ENCODE measurements at regions not wholly inside any gene's neighbourhood (a gene's known extent, or its start where the extent isn't known, plus 50 kb on each side); places are given as distances from the start of the nearest gene placed in this dataset.

GRCh38 chr9:113756476-113757192, 119.5 kb upstream of the ZNF618 start:
- Histone ChIP-seq H3K4me1 (ENCODE audit: control insufficient read depth in 3 of 3, insufficient read depth in 3 of 3, low read length in 3 of 3) (no peaks in the 10 kb centered on the region), H3K4me3 (ENCODE audit: low read length in 3 of 3) (no peak overlapping the region), H3K9me3 (ENCODE audit: control insufficient read depth in 3 of 3, low read length in 3 of 3) (peaks cover 2 to 4% (median 2%) of the 10 kb centered on the region in 3 donors), H3K9ac (ENCODE audit: low read depth in 1 of 3, low read length in 3 of 3) (no peak overlapping the region), H3K36me3 (ENCODE audit: control insufficient read depth in 3 of 3, insufficient read depth in 3 of 3, low read length in 3 of 3) (no peaks in the 10 kb centered on the region), H3K27ac (ENCODE audit: low read depth, low read length) (no peak overlapping the region), H3K27me3 (ENCODE audit: control insufficient read depth in 3 of 3, insufficient read depth in 3 of 3, low read length in 3 of 3) (peaks cover 0 to 13% (median 7%) of the 10 kb centered on the region in 3 donors)

DNA sequence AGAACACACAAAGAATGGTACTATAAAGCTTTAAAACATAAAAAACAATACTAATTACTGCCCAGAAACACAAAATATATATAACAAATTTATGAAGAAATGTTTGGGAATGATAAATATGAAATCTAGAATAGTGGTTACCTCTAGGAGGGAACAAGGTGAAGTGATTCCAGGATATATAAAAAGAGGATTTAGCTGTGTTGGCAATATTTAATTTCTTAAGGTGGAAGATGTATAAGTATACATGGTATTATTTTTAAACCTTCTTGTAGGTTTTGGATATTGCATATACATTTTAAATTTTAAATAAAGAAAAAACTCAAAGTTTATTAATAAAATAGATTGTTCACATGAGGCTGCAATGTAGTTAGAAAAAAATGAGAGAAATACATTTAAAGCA, 112.7 kb upstream of the ZNF618 start:
- H3K36me3 ChIP-seq (ENCODE audit: control insufficient read depth in 3 of 3, insufficient read depth in 3 of 3, low read length in 3 of 3) = no peaks in the 10 kb centered on the region
- no peaks in the 10 kb centered on the region for H3K27me3 ChIP-seq (ENCODE audit: control insufficient read depth in 3 of 3, insufficient read depth in 3 of 3, low read length in 3 of 3)
- H3K9ac ChIP-seq (ENCODE audit: low read depth in 1 of 3, low read length in 3 of 3) = no peak overlapping the region
- no peak overlapping the region for H3K27ac ChIP-seq (ENCODE audit: low read depth, low read length)
- H3K4me3 ChIP-seq (ENCODE audit: low read length in 3 of 3) = no peak overlapping the region
- peaks cover 0 to 2% (median 0%) of the 10 kb centered on the region in 3 donors for H3K4me1 ChIP-seq (ENCODE audit: control insufficient read depth in 3 of 3, insufficient read depth in 3 of 3, low read length in 3 of 3)
- H3K9me3 ChIP-seq (ENCODE audit: control insufficient read depth in 3 of 3, low read length in 3 of 3) = peaks cover 2 to 4% (median 2%) of the 10 kb centered on the region in 3 donors

GRCh38 chr9:113764572-113764971, 111.5 kb upstream of the ZNF618 start:
- H3K36me3 ChIP-seq (ENCODE audit: control insufficient read depth in 3 of 3, insufficient read depth in 3 of 3, low read length in 3 of 3) = no peaks in the 10 kb centered on the region
- H3K9me3 ChIP-seq (ENCODE audit: control insufficient read depth in 3 of 3, low read length in 3 of 3) = peaks cover 0 to 2% (median 2%) of the 10 kb centered on the region in 3 donors
- no peaks in the 10 kb centered on the region for H3K27me3 ChIP-seq (ENCODE audit: control insufficient read depth in 3 of 3, insufficient read depth in 3 of 3, low read length in 3 of 3)
- H3K27ac ChIP-seq (ENCODE audit: low read depth, low read length) = no peak overlapping the region
- H3K4me1 ChIP-seq (ENCODE audit: control insufficient read depth in 3 of 3, insufficient read depth in 3 of 3, low read length in 3 of 3) = peaks cover 0 to 2% (median 0%) of the 10 kb centered on the region in 3 donors
- H3K9ac ChIP-seq (ENCODE audit: low read depth in 1 of 3, low read length in 3 of 3) = no peak overlapping the region
- H3K4me3 ChIP-seq (ENCODE audit: low read length in 3 of 3) = no peak overlapping the region

- H3K4me1 ChIP-seq (ENCODE audit: control insufficient read depth in 3 of 3, insufficient read depth in 3 of 3, low read length in 3 of 3) = peaks cover 2 to 7% (median 3%) of the 10 kb centered on the region in 3 donors
- H3K36me3 ChIP-seq (ENCODE audit: control insufficient read depth in 3 of 3, insufficient read depth in 3 of 3, low read length in 3 of 3) = no peaks in the 10 kb centered on the region
- H3K27me3 ChIP-seq (ENCODE audit: control insufficient read depth in 3 of 3, insufficient read depth in 3 of 3, low read length in 3 of 3) = peaks cover 0 to 2% (median 0%) of the 10 kb centered on the region in 3 donors
- no peaks in the 10 kb centered on the region for H3K9me3 ChIP-seq (ENCODE audit: control insufficient read depth in 3 of 3, low read length in 3 of 3)
- H3K27ac ChIP-seq (ENCODE audit: low read depth, low read length) = no peak overlapping the region
- no peak overlapping the region for H3K9ac ChIP-seq (ENCODE audit: low read depth in 1 of 3, low read length in 3 of 3)
- H3K4me3 ChIP-seq (ENCODE audit: low read length in 3 of 3) = no peak overlapping the region
These were observed 106.7 kb upstream of the ZNF618 start for GRCh38 chr9:113769412-113769811.

DNA sequence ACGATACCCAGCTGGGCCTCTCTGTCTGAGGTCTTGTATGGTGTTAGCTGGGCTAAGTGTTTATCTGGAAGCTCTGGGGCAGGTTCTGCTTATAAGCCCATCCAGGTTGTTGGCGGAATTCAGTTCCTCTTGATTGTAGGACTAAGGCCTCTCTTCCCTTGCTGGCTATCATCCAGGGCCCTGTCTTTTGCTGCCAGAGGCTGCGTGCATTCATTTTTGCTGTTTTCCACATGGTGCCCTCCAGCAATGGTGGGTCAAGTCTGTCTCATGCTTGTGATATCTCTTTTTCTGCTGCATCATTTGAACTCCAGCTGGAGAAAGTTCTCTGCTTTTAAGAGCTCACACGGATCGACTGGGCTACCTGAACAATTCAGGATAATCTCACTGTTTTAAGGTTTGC, 105.7 kb upstream of the ZNF618 start:
- no peak overlapping the region for H3K27ac ChIP-seq (ENCODE audit: low read depth, low read length)
- H3K9me3 ChIP-seq (ENCODE audit: control insufficient read depth in 3 of 3, low read length in 3 of 3) = peaks cover 0 to 5% (median 2%) of the 10 kb centered on the region in 3 donors
- H3K9ac ChIP-seq (ENCODE audit: low read depth in 1 of 3, low read length in 3 of 3) = no peak overlapping the region
- H3K4me1 ChIP-seq (ENCODE audit: control insufficient read depth in 3 of 3, insufficient read depth in 3 of 3, low read length in 3 of 3) = peaks cover 2 to 7% (median 3%) of the 10 kb centered on the region in 3 donors
- H3K4me3 ChIP-seq (ENCODE audit: low read length in 3 of 3) = no peak overlapping the region
- H3K27me3 ChIP-seq (ENCODE audit: control insufficient read depth in 3 of 3, insufficient read depth in 3 of 3, low read length in 3 of 3) = peaks cover 0 to 2% (median 0%) of the 10 kb centered on the region in 3 donors
- no peaks in the 10 kb centered on the region for H3K36me3 ChIP-seq (ENCODE audit: control insufficient read depth in 3 of 3, insufficient read depth in 3 of 3, low read length in 3 of 3)

- Histone ChIP-seq H3K36me3 (ENCODE audit: control insufficient read depth in 3 of 3, insufficient read depth in 3 of 3, low read length in 3 of 3) (no peaks in the 10 kb centered on the region), H3K4me1 (ENCODE audit: control insufficient read depth in 3 of 3, insufficient read depth in 3 of 3, low read length in 3 of 3) (peaks cover 2 to 5% (median 3%) of the 10 kb centered on the region in 3 donors), H3K4me3 (ENCODE audit: low read length in 3 of 3) (no peak overlapping the region), H3K27ac (ENCODE audit: low read depth, low read length) (no peak overlapping the region), H3K27me3 (ENCODE audit: control insufficient read depth in 3 of 3, insufficient read depth in 3 of 3, low read length in 3 of 3) (peaks cover 0 to 2% (median 0%) of the 10 kb centered on the region in 3 donors), H3K9ac (ENCODE audit: low read depth in 1 of 3, low read length in 3 of 3) (no peak overlapping the region), H3K9me3 (ENCODE audit: control insufficient read depth in 3 of 3, low read length in 3 of 3) (peaks cover 0 to 5% (median 4%) of the 10 kb centered on the region in 3 donors)
These were observed 104.9 kb upstream of the ZNF618 start for GRCh38 chr9:113771199-113771598.

DNA sequence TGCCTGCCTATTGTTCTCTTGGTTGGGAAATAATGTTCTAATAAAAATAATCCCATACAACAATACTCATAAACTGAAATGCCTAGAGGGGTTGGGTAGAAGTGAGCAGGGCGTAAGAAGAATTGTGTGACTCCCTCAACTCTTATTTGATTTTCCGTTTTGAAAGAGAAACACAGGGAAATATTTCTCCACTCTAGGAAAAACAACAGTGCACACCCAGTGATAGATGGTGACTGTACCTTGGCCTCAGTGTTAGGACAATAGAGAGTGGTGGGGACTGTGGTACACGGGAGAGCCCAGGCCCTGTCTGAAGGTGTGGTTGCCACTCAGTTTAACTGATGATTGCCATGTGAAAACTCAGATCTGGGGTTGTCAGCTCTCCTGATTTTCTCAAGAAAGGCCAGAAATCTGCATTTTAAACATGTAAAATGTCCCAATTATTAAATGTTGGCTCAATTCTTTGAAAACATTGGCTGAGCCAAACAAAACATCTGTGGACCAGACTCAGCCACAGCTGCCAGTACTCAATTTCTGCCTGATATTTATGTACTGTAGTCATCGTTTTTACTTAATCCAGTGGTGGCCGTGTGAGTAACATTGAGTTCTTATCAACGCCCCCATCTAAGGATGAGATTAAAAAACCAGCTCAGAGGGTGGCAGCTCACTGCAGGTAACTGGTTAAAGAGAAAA, 103.8 kb upstream of the ZNF618 start:
- Histone ChIP-seq H3K9me3 (ENCODE audit: control insufficient read depth in 3 of 3, low read length in 3 of 3) (peaks cover 0 to 5% (median 4%) of the 10 kb centered on the region in 3 donors), H3K4me1 (ENCODE audit: control insufficient read depth in 3 of 3, insufficient read depth in 3 of 3, low read length in 3 of 3) (peaks cover 2 to 5% (median 3%) of the 10 kb centered on the region in 3 donors), H3K4me3 (ENCODE audit: low read length in 3 of 3) (no peak overlapping the region), H3K9ac (ENCODE audit: low read depth in 1 of 3, low read length in 3 of 3) (no peak overlapping the region), H3K36me3 (ENCODE audit: control insufficient read depth in 3 of 3, insufficient read depth in 3 of 3, low read length in 3 of 3) (no peaks in the 10 kb centered on the region), H3K27ac (ENCODE audit: low read depth, low read length) (no peak overlapping the region), H3K27me3 (ENCODE audit: control insufficient read depth in 3 of 3, insufficient read depth in 3 of 3, low read length in 3 of 3) (peaks cover 0 to 2% (median 0%) of the 10 kb centered on the region in 3 donors)

DNA sequence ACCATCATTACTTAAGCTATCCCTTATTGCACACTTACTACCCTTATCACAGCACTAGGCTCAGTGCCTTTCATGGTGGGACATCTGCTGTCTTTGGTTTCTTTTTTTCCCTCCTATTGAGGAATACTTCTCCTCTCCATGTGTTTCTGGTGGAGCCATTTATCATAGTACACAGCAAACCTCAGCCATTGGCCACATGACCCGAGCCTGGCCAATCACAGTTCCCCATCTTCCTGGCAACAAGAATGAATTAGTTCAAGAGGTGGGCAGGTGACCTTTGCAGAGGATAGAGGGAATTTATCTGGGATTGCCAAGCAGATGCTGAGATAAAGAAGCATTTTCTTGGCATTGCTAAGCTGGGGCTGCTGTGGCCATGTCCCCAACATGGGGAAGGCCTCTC, 101.1 kb upstream of the ZNF618 start:
- Histone ChIP-seq H3K4me3 (ENCODE audit: low read length in 3 of 3) (no peak overlapping the region), H3K27me3 (ENCODE audit: control insufficient read depth in 3 of 3, insufficient read depth in 3 of 3, low read length in 3 of 3) (no peaks in the 10 kb centered on the region), H3K36me3 (ENCODE audit: control insufficient read depth in 3 of 3, insufficient read depth in 3 of 3, low read length in 3 of 3) (no peaks in the 10 kb centered on the region), H3K9me3 (ENCODE audit: control insufficient read depth in 3 of 3, low read length in 3 of 3) (peaks cover 0 to 5% (median 4%) of the 10 kb centered on the region in 3 donors), H3K4me1 (ENCODE audit: control insufficient read depth in 3 of 3, insufficient read depth in 3 of 3, low read length in 3 of 3) (peaks cover 2 to 5% (median 3%) of the 10 kb centered on the region in 3 donors), H3K27ac (ENCODE audit: low read depth, low read length) (no peak overlapping the region), H3K9ac (ENCODE audit: low read depth in 1 of 3, low read length in 3 of 3) (no peak overlapping the region)

DNA sequence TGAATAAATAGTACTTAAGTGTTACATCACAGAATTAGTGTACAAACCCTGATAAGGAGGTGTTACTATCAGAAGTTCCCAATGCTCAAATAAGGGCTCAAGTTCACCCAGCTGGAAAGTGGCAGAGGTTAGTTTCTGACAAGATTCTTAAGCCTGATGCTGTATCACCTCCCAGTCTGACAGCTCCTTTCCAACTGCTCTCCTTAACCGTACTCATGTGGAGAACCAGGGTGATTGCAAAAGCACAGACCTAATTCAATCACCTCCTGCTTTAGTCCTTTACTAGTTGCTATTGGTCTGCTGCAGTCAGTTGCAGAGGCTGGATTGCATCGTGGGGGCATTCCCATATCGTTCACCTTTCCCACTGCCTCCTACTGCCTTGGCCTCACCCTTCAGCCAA, 100.4 kb upstream of the ZNF618 start:
- peaks cover 2 to 5% (median 3%) of the 10 kb centered on the region in 3 donors for H3K4me1 ChIP-seq (ENCODE audit: control insufficient read depth in 3 of 3, insufficient read depth in 3 of 3, low read length in 3 of 3)
- H3K9me3 ChIP-seq (ENCODE audit: control insufficient read depth in 3 of 3, low read length in 3 of 3) = peaks cover 0 to 5% (median 4%) of the 10 kb centered on the region in 3 donors
- H3K9ac ChIP-seq (ENCODE audit: low read depth in 1 of 3, low read length in 3 of 3) = no peak overlapping the region
- no peaks in the 10 kb centered on the region for H3K36me3 ChIP-seq (ENCODE audit: control insufficient read depth in 3 of 3, insufficient read depth in 3 of 3, low read length in 3 of 3)
- no peak overlapping the region for H3K27ac ChIP-seq (ENCODE audit: low read depth, low read length)
- H3K4me3 ChIP-seq (ENCODE audit: low read length in 3 of 3) = no peak overlapping the region
- no peaks in the 10 kb centered on the region for H3K27me3 ChIP-seq (ENCODE audit: control insufficient read depth in 3 of 3, insufficient read depth in 3 of 3, low read length in 3 of 3)

DNA sequence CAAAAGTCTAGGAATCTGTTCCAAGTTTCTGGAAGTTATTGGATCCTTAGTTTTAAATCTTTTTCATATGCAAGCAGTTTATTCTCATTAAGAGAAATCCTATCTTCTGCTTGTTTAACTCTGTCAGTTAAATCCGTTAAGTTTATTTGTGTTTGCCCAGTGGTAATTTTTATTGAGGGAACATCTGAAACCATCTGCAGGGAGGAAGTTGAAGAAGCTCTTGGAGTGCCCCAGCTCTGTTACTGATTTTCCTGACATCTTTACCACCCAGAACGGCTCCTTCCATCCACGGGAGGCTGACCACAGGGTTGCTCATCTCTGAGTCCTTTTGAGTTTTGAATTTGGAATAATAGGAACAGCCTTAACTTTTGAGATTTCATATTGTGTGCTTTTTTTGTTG, 99.9 kb upstream of the ZNF618 start:
- Histone ChIP-seq H3K27ac (ENCODE audit: low read depth, low read length) (no peak overlapping the region), H3K9me3 (ENCODE audit: control insufficient read depth in 3 of 3, low read length in 3 of 3) (peaks cover 0 to 5% (median 4%) of the 10 kb centered on the region in 3 donors), H3K9ac (ENCODE audit: low read depth in 1 of 3, low read length in 3 of 3) (no peak overlapping the region)

More for the DNA sequence above, 99.9 kb upstream of the ZNF618 start:
- no peak overlapping the region for H3K4me3 ChIP-seq (ENCODE audit: low read length in 3 of 3)
- peaks cover 2 to 4% (median 3%) of the 10 kb centered on the region in 3 donors for H3K4me1 ChIP-seq (ENCODE audit: control insufficient read depth in 3 of 3, insufficient read depth in 3 of 3, low read length in 3 of 3)
- H3K27me3 ChIP-seq (ENCODE audit: control insufficient read depth in 3 of 3, insufficient read depth in 3 of 3, low read length in 3 of 3) = peaks cover 0 to 1% (median 0%) of the 10 kb centered on the region in 3 donors
- H3K36me3 ChIP-seq (ENCODE audit: control insufficient read depth in 3 of 3, insufficient read depth in 3 of 3, low read length in 3 of 3) = no peaks in the 10 kb centered on the region

Data from skeletal muscle tissue (tissue), 3 donors.